D721Med (cell line): ENCODE measurements at regions not wholly inside any gene's neighbourhood (a gene's known extent, or its start where the extent isn't known, plus 50 kb on each side); places are given as distances from the start of the nearest gene placed in this dataset.

ENCODE experiments used
- DNase-seq: peaks from one replicate; pipeline ENCODE4 v3.0.0; 2011; ENCODE audit warnings: low spot score; ENCODE audit not compliant: insufficient read length
- FAIRE-seq: peaks from 2 replicates; lab custom pipeline; 2011; peaks lifted over from hg19 to GRCh38; lab: Jason Lieb, UNC
- CTCF ChIP-seq: IDR thresholded peaks from 2 replicates; pipeline ENCODE4 v1.5.1; 2012; ENCODE audit warnings: mild to moderate bottlenecking, control low read depth; ENCODE audit not compliant: insufficient read depth; ENCODE audit errors: missing control alignments

DNA sequence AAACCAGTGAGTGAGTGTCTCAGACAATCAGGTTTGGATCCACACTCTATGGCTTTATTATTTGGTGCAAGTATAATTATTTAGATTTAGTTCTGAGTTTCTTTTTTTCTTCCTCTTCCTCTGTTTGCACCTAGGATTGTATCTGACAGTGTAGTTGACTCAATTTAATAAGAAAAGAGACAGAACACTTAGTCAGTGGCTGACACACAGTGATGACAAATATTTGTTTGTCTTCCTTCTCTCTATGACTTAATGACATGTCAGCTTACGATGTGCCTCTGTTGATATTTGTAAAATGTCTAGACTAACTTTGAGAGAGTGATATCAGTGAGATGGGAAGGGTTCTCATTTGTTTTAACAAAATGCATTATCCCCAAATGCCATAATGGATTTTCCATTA lies 129.5 kb upstream of the SLC10A2 start:
- FAIRE-seq: no peak
- no peak for DNase-seq
- no peak for TF ChIP-seq CTCF

DNA sequence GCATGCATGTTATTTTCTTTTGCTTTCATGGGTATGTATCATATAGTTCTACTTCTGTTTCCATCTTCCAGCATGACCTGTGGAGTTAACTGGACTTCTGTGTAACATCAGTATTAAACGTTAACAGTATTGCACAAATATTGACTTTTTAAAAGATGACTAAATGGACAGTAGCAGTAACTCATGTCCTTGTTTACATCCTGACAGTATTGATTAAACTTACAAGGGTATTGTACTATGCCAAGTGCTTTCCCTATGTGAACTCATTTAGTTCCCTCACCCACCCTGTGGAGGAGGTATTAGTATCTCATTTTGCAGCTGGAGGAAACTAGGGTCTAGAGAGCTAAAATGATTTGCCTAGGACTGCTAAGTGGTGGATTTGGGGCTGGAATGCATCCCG lies 128.7 kb upstream of the SLC10A2 start:
- no peak for TF ChIP-seq CTCF
- no peak for FAIRE-seq
- no peak for DNase-seq

DNA sequence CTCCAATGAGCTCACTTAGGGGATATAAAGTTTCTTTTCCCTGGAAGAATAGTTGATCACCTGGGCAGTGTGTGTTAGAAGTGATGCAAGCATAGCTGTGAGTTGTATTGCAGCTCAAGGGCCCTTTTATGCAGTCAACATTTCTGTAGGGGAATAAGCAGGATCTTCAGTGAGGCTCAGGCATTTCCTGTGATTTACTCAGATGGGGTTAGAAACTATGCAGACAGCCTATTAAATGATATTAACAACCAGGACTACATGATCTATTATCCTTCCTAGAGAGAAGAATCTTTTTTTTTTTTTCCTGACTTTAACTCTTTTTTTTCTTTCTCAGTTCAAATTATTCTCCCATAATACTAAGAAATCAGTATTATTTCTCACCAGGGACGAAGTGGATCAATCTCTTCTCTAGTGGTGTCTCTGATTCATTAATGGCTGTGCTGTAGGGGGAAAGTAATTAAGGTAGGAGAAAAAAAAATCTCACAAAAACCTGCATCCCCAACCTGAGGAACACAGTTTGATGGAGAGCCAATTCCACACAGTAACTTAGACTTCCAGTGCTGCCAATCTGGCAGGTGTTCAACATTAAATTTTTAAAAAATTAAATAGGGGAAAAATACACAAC lies 126.4 kb upstream of the SLC10A2 start:
- TF ChIP-seq CTCF: no peak
- DNase-seq (no peak), FAIRE-seq (no peak)

DNA sequence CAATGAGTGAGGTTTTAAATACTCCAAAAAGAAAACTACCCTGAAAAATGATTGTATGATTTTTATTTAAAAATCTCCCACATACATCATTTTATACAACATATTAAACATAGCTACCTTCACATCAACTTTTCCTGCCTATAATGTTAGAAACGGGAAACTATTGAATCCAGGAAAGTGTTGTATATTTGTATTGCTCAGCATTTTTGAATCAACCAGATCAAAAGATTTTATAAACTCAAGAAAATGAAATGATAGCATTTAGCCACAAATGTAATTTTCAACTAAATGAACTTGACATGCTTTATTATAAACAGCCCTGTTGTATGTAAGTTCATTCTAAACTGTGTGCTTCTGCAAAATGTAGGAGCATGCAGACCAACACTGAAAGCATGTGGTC lies 124.6 kb upstream of the SLC10A2 start:
- DNase-seq (no peak), FAIRE-seq (no peak)
- no peak for TF ChIP-seq CTCF

DNA sequence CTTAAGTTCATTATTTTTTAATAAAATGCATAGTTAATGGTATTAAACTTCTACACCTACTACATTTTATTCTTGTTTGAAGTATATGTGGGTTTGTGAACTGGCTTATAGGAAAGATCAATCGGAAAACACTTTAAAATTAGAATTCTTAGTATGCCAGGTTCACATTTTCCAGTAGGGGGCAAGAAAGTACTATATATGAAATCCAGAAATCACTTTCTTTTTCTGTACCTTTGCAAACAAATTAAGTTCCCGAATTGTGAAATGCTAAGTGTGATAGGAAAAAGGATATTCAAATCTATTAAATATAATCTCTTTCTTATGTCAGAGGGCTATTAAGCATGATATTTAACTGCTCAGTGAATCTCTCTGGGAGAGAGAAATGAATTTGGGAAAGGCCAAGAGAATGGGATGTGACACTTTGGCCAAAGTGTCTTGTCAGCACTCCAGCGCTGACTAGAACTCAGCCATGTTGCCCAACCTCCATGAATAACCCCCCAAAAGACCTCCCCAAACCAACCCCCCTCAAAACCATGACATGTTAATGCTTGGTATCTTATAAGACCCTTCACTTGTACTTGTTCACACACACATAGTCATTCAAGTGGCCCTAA lies 122.6 kb upstream of the SLC10A2 start:
- no peak for FAIRE-seq
- TF ChIP-seq CTCF: peak; percentile 27
- no peak for DNase-seq

DNA sequence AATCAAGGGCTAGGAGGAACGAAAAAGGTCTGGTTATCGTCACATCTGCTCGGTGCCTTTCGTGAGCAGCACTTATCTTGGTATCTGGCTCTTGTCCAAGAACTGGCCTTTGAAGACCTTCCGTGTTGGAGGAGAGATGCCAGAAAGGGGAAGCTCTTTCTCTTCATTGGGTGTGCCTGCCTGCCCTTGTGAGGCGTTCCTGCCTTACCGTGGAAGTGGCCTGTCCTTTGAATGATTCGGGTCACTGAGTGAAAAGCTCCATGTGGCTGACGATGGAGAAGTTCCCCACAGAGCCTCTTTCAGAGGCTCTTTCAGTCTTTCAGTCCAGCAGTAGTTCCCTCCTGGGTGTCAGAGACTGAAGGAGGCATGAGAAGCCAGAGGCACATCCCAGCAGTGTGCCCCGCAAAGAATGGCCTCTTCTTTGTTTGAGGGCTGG lies 121.5 kb upstream of the SLC10A2 start:
- TF ChIP-seq CTCF: no peak
- no peak for DNase-seq
- no peak for FAIRE-seq

DNA sequence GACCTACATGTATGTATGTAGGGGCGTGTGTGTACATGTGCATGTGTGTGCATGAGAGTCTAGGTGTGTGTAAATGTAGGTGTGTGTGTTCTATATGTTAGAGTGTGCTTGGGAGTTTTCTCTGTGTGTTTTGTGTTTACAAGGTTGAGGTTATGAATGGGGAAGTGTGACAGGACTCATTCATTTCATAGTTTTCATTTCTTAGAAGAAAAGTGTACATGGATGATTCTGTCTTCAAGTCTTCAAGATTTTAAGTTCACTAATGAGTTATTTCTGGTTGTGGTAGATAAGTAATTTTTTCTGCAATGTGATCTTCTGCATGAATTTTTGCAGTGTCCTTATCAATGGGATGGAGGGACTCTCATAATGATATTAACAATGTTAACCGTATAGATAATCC lies 118.2 kb upstream of the SLC10A2 start:
- DNase-seq (no peak), FAIRE-seq (no peak)
- TF ChIP-seq CTCF: no peak
